Breast epithelium (tissue), 3 donors: ENCODE measurements at regions not wholly inside any gene's neighbourhood (a gene's known extent, or its start where the extent isn't known, plus 50 kb on each side); places are given as distances from the start of the nearest gene placed in this dataset.
"Not testable (repeated sequence)": the region's sequence is repeated elsewhere in the genome, so short reads cannot be mapped to it uniquely, and the experiment has no call there.

Source experiments
- POLR2A ChIP-seq: fragments of 450-650 bp; IDR thresholded peaks from one replicate; pipeline ENCODE4 v1.6.1; 2016; ENCODE audit warnings: antibody characterized with exemption, mild to moderate bottlenecking, moderate library complexity
- POLR2AphosphoS5 ChIP-seq, 3 donors: sonication (generic); formaldehyde crosslinking; IDR thresholded peaks; one replicate each; pipeline ENCODE4 v1.6.1; 2017; ENCODE audit warnings: antibody characterized with exemption in 3 of 3
- TF ChIP-seq, protein P1 (sequence below), 3 donors: fragments of 450-650 bp; IDR thresholded peaks; one replicate each; pipeline ENCODE4 v1.5.1; 2016 to 2017; ENCODE audit warnings: antibody characterized with exemption in 3 of 3, mild to moderate bottlenecking in 3 of 3, moderate library complexity in 3 of 3

DNA sequence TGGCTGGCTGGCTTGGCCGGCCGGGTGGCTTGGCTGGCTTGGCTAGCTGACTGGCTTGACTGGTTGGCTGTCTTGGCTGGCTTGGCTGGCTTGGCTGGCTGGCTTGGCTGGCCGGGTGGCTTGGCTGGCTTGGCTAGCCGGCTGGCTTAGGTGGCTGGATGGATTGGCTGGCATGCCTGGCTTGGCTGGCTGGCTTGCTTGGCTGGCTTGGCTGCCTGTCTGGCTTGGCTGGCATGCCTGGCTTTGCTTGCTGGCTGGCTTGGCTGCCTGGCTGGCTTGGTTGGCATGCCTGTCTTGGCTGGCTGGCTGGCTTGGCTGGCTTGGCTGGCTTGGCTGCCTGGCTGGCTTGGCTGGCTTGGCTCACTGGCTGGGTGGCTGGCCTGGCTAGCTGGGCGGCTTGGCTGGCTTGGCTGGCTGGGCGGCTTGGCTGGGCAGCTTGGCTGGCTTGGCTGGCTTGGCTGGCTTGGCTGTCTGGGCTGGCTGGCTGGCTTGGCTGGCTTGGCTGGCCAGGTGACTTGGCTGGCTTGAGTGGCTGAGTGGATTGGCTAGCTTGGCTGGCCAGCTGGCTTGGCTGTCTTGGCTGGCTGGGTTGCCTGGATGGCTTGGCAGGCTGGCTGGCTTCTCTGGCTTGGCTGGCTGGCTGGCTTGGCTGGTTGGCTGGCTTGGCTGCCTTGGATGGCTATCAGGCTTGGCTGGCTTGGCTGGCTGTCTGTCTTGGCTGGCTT is 131.5 kb upstream of the FAM72C start:
- TF ChIP-seq, protein P1, sequence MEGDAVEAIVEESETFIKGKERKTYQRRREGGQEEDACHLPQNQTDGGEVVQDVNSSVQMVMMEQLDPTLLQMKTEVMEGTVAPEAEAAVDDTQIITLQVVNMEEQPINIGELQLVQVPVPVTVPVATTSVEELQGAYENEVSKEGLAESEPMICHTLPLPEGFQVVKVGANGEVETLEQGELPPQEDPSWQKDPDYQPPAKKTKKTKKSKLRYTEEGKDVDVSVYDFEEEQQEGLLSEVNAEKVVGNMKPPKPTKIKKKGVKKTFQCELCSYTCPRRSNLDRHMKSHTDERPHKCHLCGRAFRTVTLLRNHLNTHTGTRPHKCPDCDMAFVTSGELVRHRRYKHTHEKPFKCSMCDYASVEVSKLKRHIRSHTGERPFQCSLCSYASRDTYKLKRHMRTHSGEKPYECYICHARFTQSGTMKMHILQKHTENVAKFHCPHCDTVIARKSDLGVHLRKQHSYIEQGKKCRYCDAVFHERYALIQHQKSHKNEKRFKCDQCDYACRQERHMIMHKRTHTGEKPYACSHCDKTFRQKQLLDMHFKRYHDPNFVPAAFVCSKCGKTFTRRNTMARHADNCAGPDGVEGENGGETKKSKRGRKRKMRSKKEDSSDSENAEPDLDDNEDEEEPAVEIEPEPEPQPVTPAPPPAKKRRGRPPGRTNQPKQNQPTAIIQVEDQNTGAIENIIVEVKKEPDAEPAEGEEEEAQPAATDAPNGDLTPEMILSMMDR (IDR thresholded peaks at IDR 0.05), result not testable (repeated sequence)
- TF ChIP-seq POLR2AphosphoS5 (IDR thresholded peaks at IDR 0.05); POLR2A: not testable (repeated sequence)
